SK-N-MC (cell line): ENCODE measurements at regions not wholly inside any gene's neighbourhood (a gene's known extent, or its start where the extent isn't known, plus 50 kb on each side); places are given as distances from the start of the nearest gene placed in this dataset.

Experiments
- DNase-seq: peaks from one replicate; pipeline ENCODE4 v3.0.0-alpha.2; 2011; ENCODE audit warnings: low read depth, low spot score
- H3K27ac ChIP-seq: fragments of 200-600 bp; sonication (generic); 2 replicates; pipeline ENCODE4 v1.5.1; 2016; ENCODE audit warnings: mixed run types
- H3K36me3 ChIP-seq: fragments of 200-600 bp; sonication (generic); 2 replicates; pipeline ENCODE4 v1.6.1; 2017; ENCODE audit warnings: antibody characterized with exemption, low read length, mixed read lengths; ENCODE audit not compliant: insufficient read depth
- H3K4me3 ChIP-seq: fragments of 200-600 bp; sonication (generic); 2 replicates; pipeline ENCODE4 v1.5.1; 2016
- H3K9ac ChIP-seq: fragments of 200-600 bp; sonication (generic); 2 replicates; pipeline ENCODE4 v1.8.0; 2017; ENCODE audit warnings: mixed run types, mixed read lengths; ENCODE audit not compliant: insufficient read length
- H3K9me3 ChIP-seq: fragments of 200-600 bp; sonication (generic); 2 replicates; pipeline ENCODE4 v1.6.1; 2017; ENCODE audit warnings: low read depth, mild to moderate bottlenecking, antibody characterized with exemption, low read length, moderate library complexity, mixed read lengths
- EZH2 ChIP-seq: fragments of 200-600 bp; sonication (generic); IDR thresholded peaks from one replicate; pipeline ENCODE4 v1.6.1; 2017; ENCODE audit warnings: antibody characterized with exemption
- FOXP2 ChIP-seq: optimal IDR thresholded peaks from 2 replicates; pipeline ENCODE3; 2011; ENCODE audit warnings: mild to moderate bottlenecking, moderate library complexity; ENCODE audit not compliant: insufficient read depth; ENCODE audit errors: extremely low read length, control extremely low read depth
- POLR2AphosphoS5 ChIP-seq: IDR thresholded peaks from 2 replicates; pipeline ENCODE4 v1.6.1; 2012; ENCODE audit warnings: mild to moderate bottlenecking, low read depth, low read length, borderline replicate concordance

GRCh38 chr1:5343256-5344020, 648.8 kb downstream of the NPHP4 start:
- no peak for DNase-seq
- Histone ChIP-seq H3K36me3 (no peaks in the 10 kb centered on the region), H3K4me3 (no peak overlapping the region), H3K27ac (no peak overlapping the region), H3K9me3 (no peaks in the 10 kb centered on the region), H3K9ac (no peak overlapping the region)
- TF ChIP-seq POLR2AphosphoS5 = no peak
- TF ChIP-seq EZH2 = no peak
- TF ChIP-seq FOXP2 = no peak

GRCh38 chr1:5342830-5343229, 649.4 kb downstream of the NPHP4 start:
- no peak for DNase-seq
- TF ChIP-seq EZH2 = no peak
- TF ChIP-seq FOXP2 = no peak
- no peak for TF ChIP-seq POLR2AphosphoS5
- Histone ChIP-seq H3K9ac (no peak overlapping the region), H3K27ac (no peak overlapping the region), H3K9me3 (no peaks in the 10 kb centered on the region), H3K36me3 (no peaks in the 10 kb centered on the region), H3K4me3 (no peak overlapping the region)

DNA sequence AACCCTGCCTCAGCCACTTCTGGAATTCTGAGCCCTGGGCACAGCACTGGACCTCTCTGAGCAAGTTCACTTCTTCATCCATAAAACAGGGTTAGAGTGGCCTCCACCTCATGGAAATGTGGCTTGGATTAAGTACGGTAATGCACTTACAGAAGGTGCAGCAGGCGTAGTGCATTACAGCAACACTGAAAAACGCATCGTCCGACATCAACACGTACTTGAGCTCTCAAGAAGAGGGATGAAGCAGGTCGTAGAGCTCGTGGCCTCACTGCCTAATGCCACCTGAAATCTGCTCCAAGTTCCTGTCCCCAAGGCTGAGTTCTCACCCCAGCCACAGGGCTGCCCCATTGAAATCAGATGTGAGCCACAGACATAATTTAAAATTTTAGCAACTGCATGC, 650.1 kb downstream of the NPHP4 start:
- no peak overlapping the region for H3K4me3 ChIP-seq
- no peak overlapping the region for H3K27ac ChIP-seq
- H3K9ac ChIP-seq = no peak overlapping the region
- no peak for DNase-seq
- H3K36me3 ChIP-seq = no peaks in the 10 kb centered on the region
- no peaks in the 10 kb centered on the region for H3K9me3 ChIP-seq
- TF ChIP-seq POLR2AphosphoS5 = no peak
- TF ChIP-seq EZH2 = no peak
- TF ChIP-seq FOXP2 = no peak

DNA sequence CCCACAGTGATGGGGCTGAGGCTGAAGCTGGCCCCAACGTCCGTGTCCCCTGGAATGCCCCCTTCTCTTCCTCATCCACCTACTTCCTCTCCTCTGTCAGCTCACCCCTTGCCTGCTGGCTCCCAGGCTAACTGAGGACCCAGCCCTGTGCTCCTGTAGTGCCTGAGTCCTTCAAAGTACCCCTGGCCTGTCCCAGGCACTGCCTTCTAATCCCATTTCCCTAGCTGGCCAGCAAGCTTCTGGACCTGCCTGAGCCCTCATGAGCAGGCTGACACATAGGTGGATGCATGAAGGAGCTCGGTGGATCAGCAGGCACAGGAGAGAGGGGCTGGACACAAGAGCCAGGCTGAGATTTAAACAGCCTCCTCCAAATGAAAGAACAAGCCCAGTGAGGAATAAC, 650.8 kb downstream of the NPHP4 start:
- Histone ChIP-seq H3K36me3 (no peaks in the 10 kb centered on the region), H3K9ac (no peak overlapping the region), H3K9me3 (no peaks in the 10 kb centered on the region), H3K4me3 (no peak overlapping the region), H3K27ac (no peak overlapping the region)
- no peak for DNase-seq
- no peak for TF ChIP-seq POLR2AphosphoS5
- TF ChIP-seq FOXP2 = no peak
- TF ChIP-seq EZH2 = no peak

- no peak overlapping the region for H3K4me3 ChIP-seq
- H3K36me3 ChIP-seq = no peaks in the 10 kb centered on the region
- no peak overlapping the region for H3K27ac ChIP-seq
- DNase-seq = no peak
- H3K9me3 ChIP-seq = no peaks in the 10 kb centered on the region
- H3K9ac ChIP-seq = no peak overlapping the region
- no peak for TF ChIP-seq EZH2
- no peak for TF ChIP-seq FOXP2
- no peak for TF ChIP-seq POLR2AphosphoS5
Observed at GRCh38 chr1:5340560-5341130, 651.6 kb downstream of the NPHP4 start.

DNA sequence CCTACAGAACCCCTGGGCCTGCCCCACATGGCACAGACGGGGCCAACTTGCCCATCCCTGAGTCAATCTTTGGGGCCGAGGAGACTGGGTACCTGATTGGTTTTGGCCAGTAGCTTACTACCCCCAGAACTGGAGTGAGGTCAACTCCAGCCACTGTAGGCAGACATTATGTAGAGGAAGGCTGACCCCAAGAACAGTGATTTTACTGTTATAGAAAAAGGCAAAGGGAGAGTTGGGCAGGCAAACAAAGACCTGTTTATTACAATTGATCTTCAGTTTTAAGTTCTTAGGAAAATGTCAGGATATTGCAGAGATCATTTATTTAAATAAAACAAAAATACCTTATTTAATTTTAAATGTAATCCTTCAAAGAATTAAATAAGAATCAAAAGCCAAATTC, 653.8 kb downstream of the NPHP4 start:
- Histone ChIP-seq H3K9ac (no peak overlapping the region), H3K9me3 (no peaks in the 10 kb centered on the region), H3K4me3 (no peak overlapping the region), H3K36me3 (no peaks in the 10 kb centered on the region), H3K27ac (no peak overlapping the region)
- DNase-seq = no peak
- TF ChIP-seq POLR2AphosphoS5 (no peak), FOXP2 (no peak), EZH2 (no peak)

- DNase-seq = no peak
- TF ChIP-seq EZH2 (no peak), POLR2AphosphoS5 (no peak), FOXP2 (no peak)
- H3K4me3 ChIP-seq = no peak overlapping the region
- H3K36me3 ChIP-seq = no peaks in the 10 kb centered on the region
- no peaks in the 10 kb centered on the region for H3K9me3 ChIP-seq
- H3K9ac ChIP-seq = no peak overlapping the region
- H3K27ac ChIP-seq = no peak overlapping the region
Observed at GRCh38 chr1:5333291-5333690, 658.9 kb downstream of the NPHP4 start.

DNA sequence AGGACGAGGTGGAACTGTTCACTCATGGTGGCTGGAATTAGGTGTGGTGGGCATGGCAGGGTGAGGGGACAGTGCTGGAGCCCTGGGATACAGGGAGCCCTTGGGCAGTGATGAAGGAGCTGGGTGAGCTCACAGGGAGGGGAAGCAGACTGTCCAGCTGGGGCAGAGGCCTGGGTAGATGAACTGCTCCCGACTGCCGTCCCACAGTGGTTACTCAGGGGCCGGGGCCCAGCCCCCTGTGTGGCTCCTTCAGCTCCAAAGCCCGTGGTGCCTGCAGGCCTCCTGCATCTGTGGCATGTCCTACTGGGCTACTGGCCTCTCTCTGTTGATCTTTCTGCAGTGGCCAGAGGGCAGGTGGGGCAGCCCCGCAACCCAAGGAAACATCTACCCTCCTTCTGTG, 661.1 kb downstream of the NPHP4 start:
- no peaks in the 10 kb centered on the region for H3K36me3 ChIP-seq
- no peak for TF ChIP-seq POLR2AphosphoS5
- no peak for TF ChIP-seq FOXP2
- TF ChIP-seq EZH2 = no peak
- H3K9me3 ChIP-seq = no peaks in the 10 kb centered on the region
- H3K9ac ChIP-seq = no peak overlapping the region
- H3K27ac ChIP-seq = no peak overlapping the region
- DNase-seq = no peak
- H3K4me3 ChIP-seq = no peak overlapping the region
